HG02981 (cell line): ENCODE measurements at regions not wholly inside any gene's neighbourhood (a gene's known extent, or its start where the extent isn't known, plus 50 kb on each side); places are given as distances from the start of the nearest gene placed in this dataset.

Experiments used
- ATAC-seq: cut with Tn5 transposase; IDR thresholded peaks from one replicate; pipeline ENCODE4 v1.9.1; 2021; ENCODE audit warnings: mild to moderate bottlenecking, moderate library complexity; ENCODE audit not compliant: unreplicated experiment

DNA sequence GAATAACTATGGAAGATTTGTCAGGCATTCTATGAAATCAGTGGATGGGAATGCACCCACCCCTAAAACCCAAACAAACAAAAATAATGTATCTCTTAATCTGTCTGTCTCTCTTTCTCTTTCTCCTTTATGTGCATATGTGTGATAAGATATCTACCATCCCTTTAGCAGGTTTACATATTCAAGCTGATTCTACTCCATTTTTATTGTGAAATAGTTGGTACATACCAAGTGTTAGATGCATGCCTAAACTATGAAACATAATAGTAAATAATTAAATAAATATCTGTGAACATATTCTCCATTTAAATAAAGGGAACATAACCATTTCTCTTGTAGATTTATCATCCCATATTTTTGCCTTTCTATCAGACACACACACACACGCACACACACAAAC is 121.8 kb upstream of the PCDH9 start:
- ATAC-seq = no peak

GRCh38 chr13:67351114-67351513 is 121.0 kb upstream of the PCDH9 start:
- ATAC-seq = no peak

- ATAC-seq = no peak
Observed at GRCh38 chr13:67343777-67344176, 113.6 kb upstream of the PCDH9 start.

DNA sequence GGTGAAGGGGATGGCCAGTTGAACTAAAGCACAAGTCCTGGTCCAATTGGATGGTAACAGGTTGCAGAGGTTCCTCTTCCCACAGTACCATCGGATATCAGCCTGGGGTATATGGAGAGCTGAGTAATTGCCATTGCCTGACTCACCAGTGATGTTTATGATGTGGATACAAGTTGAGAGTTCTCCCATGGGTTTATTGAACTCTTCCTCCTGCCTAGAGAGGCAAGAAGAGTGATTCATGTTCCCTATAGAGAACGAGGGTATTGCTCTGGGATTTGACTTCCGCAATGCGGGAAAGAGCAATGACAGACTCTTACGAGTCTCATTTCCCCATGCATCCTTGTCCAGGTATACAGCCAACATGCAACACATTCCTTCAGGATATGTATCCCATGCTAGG is 111.3 kb upstream of the PCDH9 start:
- ATAC-seq = no peak

DNA sequence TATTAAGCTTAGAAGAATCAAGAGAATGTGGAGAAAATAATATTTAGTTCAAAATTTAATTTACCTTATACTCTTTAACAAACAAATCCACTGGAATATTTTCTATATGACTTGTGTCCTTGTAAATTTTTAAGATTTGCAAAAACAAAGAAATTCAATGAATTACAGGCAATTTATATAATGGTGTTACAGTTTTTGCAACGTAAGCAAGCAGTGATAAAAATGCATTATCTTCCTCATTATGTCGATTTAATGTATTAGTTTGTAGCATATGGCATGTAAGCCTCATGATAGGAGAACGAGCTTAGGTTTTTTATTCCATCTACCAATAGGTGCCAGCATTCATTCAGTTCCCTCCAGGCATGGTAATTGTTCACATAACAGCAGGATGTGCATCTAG is 100.0 kb upstream of the PCDH9 start:
- ATAC-seq = no peak

DNA sequence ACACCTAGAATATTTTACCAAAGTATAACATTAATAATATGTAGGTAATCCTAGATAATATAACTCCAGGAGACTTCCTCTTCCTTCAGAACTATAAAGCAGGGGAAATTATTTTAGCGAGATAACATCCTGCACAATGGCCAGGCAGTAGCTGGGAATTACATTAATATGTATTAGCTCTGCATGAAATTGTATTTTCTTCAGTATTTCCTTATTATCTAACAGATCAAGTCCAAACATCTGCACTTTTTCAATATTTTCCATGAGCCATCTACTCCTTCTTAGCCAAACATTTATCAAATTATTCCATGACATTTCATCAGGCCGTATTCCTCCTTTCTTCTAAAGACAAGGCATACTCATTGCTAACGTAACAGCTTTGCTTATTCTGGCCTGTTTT is 98.8 kb upstream of the PCDH9 start:
- no peak for ATAC-seq

DNA sequence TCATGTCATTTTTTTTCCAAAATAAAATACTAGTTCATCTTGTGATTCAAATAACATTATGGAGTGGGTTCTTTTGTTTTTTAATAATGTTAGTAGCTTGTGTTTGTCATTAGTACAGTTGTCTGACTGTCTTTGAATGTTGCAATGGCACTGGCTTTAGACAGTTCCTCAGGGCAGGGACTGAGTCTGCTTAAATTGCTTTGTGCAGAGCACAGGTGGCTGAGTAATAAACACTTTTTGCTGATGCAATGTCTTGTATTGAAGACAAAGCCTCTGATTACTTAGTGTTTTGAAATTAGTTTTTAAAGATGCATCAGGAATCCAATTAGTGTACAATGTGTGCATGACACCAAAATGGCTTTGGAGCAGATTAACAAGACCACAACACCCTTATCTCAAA is 88.7 kb upstream of the PCDH9 start:
- ATAC-seq = no peak

DNA sequence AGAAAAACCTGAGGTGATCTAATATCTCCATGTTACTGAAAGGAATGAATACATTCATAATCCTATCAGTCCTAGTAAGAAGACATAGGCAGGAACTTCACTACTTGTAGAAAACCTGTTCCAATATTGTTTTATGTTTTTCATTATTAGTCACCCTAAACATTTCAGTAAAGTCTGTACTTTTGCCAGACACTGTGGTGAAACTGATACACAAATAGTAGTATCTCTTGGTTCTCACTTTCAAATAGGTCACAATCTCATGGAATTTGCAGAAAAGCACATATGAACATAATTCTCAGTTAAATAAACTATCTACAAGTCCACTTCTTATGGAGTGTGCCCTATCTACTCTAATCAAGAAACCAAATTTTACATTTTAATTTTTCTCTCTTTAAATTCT is 88.3 kb upstream of the PCDH9 start:
- ATAC-seq = no peak

GRCh38 chr13:67314405-67314804 is 84.3 kb upstream of the PCDH9 start:
- ATAC-seq = no peak

- no peak for ATAC-seq
Observed at GRCh38 chr13:67308004-67308772, 78.1 kb upstream of the PCDH9 start.

DNA sequence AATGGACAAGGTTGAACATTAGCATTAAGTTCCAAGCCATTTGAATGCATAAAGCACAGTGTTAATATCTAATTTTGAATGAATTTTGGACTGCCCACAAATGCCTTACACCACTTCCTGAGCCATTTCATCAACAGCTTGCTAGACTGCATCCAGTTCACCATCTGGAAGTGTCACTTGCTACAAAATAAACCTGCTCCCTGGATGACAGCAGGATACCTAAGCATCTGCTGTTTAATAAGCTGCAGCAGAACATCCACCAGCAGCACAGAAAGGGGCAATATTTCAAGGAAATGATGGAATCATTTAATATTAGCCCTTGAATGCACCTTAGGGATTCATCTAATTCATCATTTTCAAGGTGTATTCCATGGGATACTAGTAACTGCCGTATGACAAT is 76.6 kb upstream of the PCDH9 start:
- no peak for ATAC-seq

GRCh38 chr13:67303661-67304333 is 73.7 kb upstream of the PCDH9 start:
- ATAC-seq = no peak

- ATAC-seq = no peak
Observed at GRCh38 chr13:67299751-67300150, 69.6 kb upstream of the PCDH9 start.

GRCh38 chr13:67299072-67299635 is 69.0 kb upstream of the PCDH9 start:
- ATAC-seq = no peak

- no peak for ATAC-seq
Observed at GRCh38 chr13:67298297-67298696, 68.2 kb upstream of the PCDH9 start.

DNA sequence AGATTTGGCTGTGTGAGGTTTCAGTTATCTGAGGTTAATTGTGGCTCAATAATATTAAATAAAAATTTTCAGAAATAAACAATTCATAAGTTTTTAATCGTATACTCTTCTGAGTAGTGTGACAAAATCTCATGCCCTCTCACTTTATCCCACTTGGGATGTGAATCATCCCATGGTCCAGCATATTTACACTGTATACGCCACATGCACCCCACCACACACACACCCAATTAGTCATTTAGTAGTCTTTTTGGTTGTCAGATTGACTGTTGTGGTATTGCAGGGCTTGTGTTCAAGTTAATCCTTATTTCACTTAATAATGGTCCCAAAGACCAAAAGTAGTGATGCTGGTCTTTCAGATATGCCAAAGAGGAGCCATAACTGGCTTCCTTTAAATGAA is 66.4 kb upstream of the PCDH9 start:
- ATAC-seq = no peak

DNA sequence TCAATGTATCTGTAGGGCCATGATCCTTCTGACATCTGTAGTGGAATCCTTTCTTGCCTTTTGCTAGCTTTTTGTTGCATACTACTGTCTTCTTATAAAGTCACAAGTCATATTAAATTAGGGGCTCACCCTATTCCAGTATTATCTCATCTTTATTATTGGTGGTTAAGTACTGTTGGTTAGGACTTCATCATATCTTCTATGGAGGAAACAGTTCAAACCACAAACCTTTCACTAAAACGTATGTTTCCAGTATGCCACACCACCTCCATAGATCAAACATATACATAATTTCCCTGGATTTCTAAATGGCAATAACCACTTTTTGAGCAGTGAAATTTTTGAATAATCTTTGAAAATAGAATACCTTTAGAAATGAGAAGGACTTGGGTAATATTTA is 62.8 kb upstream of the PCDH9 start:
- no peak for ATAC-seq

GRCh38 chr13:67285611-67286010 is 55.5 kb upstream of the PCDH9 start:
- ATAC-seq = no peak

DNA sequence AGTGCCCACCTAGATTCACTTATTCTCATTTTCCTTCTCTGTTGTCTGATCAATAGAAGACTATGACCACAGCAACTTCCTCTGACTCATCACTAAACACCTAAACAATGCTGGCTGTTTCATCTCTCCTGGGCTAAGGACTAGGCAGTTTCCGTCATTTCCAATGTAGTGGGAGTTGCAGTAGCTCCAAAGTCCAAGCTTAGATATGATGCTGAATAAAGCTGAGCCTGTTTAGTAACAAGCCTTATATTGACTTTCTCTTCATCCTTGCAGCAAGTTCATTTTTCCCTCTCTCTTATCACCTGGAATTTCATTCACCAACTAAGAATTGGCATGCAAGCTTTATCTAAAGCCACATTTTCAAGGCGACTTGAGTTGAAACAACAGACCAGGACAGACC is 53.5 kb upstream of the PCDH9 start:
- ATAC-seq = no peak

GRCh38 chr13:67281466-67281865 is 51.3 kb upstream of the PCDH9 start:
- no peak for ATAC-seq
